H1 (cell line): ENCODE measurements at regions not wholly inside any gene's neighbourhood (a gene's known extent, or its start where the extent isn't known, plus 50 kb on each side); places are given as distances from the start of the nearest gene placed in this dataset.

Experiments
- CTCF ChIA-PET: fragments of 300-600 bp; sonication (Branson Sonifier 250); formaldehyde crosslinking; loops from one replicate; lab custom pipeline; 2021; ENCODE audit not compliant: partially characterized antibody; lab: Charles Lee
- POLR2A ChIA-PET: fragments of 300-600 bp; sonication (Branson Sonifier 250); formaldehyde crosslinking; loops from one replicate; lab custom pipeline; 2021; ENCODE audit warnings: inconsistent platforms; ENCODE audit not compliant: partially characterized antibody; lab: Charles Lee
- DNase-seq, 2 experiments: peaks; one replicate each; pipeline versions ENCODE4 v3.0.0 to v3.0.0-alpha.2; 2010 to 2022; ENCODE audit warnings: low spot score in 2 of 2, low read depth in 1 of 2, mixed read lengths in 1 of 2
- FAIRE-seq: peaks from 2 replicates; lab custom pipeline; 2011; peaks lifted over from hg19 to GRCh38; lab: Jason Lieb, UNC
- H2AFZ ChIP-seq: 2 replicates; pipeline ENCODE4 v1.8.1; 2012; ENCODE audit warnings: low read length, inconsistent platforms
- H2AK5ac ChIP-seq: 2 replicates; pipeline ENCODE4 v1.6.1; 2013; ENCODE audit warnings: low read depth, low read length
- H2BK120ac ChIP-seq: replicated peaks from 2 replicates; pipeline ENCODE3; 2013; ENCODE audit warnings: low read depth, low read length, inconsistent platforms
- H2BK12ac ChIP-seq: 2 replicates; pipeline ENCODE4 v1.6.1; 2013; ENCODE audit warnings: low read depth, low read length
- H2BK15ac ChIP-seq: 2 replicates; pipeline ENCODE4 v1.6.1; 2013; ENCODE audit warnings: low read length
- H2BK20ac ChIP-seq: 2 replicates; pipeline ENCODE4 v1.6.1; 2013; ENCODE audit warnings: low read length
- H2BK5ac ChIP-seq: 2 replicates; pipeline ENCODE4 v1.6.1; 2013; ENCODE audit warnings: low read depth, low read length
- H3K14ac ChIP-seq: 2 replicates; pipeline ENCODE4 v1.6.1; 2013; ENCODE audit warnings: inconsistent platforms; ENCODE audit not compliant: insufficient read length
- H3K18ac ChIP-seq: 2 replicates; pipeline ENCODE4 v1.6.1; 2013; ENCODE audit warnings: low read length; ENCODE audit errors: extremely low read depth
- H3K23ac ChIP-seq: 2 replicates; pipeline ENCODE4 v1.6.1; 2013; ENCODE audit warnings: inconsistent platforms; ENCODE audit not compliant: insufficient read length
- H3K23me2 ChIP-seq: 2 replicates; pipeline ENCODE4 v1.6.1; 2013; ENCODE audit warnings: low read depth, low read length
- H3K27ac ChIP-seq: 2 replicates; pipeline ENCODE4 v1.6.1; 2011; ENCODE audit warnings: low read depth, low read length, inconsistent platforms
- H3K27me3 ChIP-seq, 4 experiments: replicated peaks in 1 of 4; 1 replicate in 1 of 4; 2 replicates in 3 of 4; pipeline versions ENCODE4 v1.6.1 to v1.8.1; 2011 to 2013; ENCODE audit warnings: low read length in 3 of 4, mild to moderate bottlenecking in 3 of 4, inconsistent platforms in 2 of 4, mixed read lengths in 2 of 4, moderate library complexity in 1 of 4; ENCODE audit not compliant: control insufficient read depth in 3 of 4, insufficient read depth in 3 of 4; ENCODE audit errors: extremely low read depth in 1 of 4
- H3K36me3 ChIP-seq, 4 experiments: 2 replicates each; pipeline versions ENCODE4 v1.6.1 to v1.8.1; 2011 to 2013; ENCODE audit warnings: mild to moderate bottlenecking in 4 of 4, low read length in 3 of 4, moderate library complexity in 2 of 4, control low read depth in 1 of 4, inconsistent platforms in 1 of 4; ENCODE audit not compliant: insufficient read depth in 4 of 4, control insufficient read depth in 2 of 4
- H3K4ac ChIP-seq: replicated peaks from 2 replicates; pipeline ENCODE3; 2013; ENCODE audit warnings: low read length, low read depth, mixed read lengths, inconsistent platforms; ENCODE audit not compliant: insufficient read length
- H3K4me1 ChIP-seq, 4 experiments: replicated peaks in 1 of 4; 1 replicate in 1 of 4; 2 replicates in 3 of 4; pipeline versions ENCODE4 v1.6.1 to v1.8.1; 2011 to 2013; ENCODE audit warnings: low read length in 3 of 4, inconsistent platforms in 2 of 4, mixed read lengths in 1 of 4; ENCODE audit not compliant: insufficient read depth in 4 of 4, control insufficient read depth in 3 of 4
- H3K4me2 ChIP-seq, 2 experiments: 2 replicates each; pipeline versions ENCODE4 v1.6.1 to v1.8.1; 2011 to 2013; ENCODE audit warnings: low read depth in 2 of 2, low read length in 2 of 2, control low read depth in 1 of 2, inconsistent platforms in 1 of 2, mild to moderate bottlenecking in 1 of 2; ENCODE audit not compliant: insufficient read depth in 1 of 2
- H3K4me3 ChIP-seq, 4 experiments: fragments of 200-600, 300-600 bp in 1 of 4; sonication (generic), shearing (Covaris generic), sonication (Bioruptor Twin) in 1 of 4; 2 replicates each; pipeline versions ENCODE4 v1.5.1 to v1.8.1; 2011 to 2016; ENCODE audit warnings: low read length in 4 of 4, low read depth in 3 of 4, control low read depth in 2 of 4, inconsistent platforms in 2 of 4, mild to moderate bottlenecking in 2 of 4, mixed read lengths in 1 of 4, moderate library complexity in 1 of 4; ENCODE audit not compliant: insufficient read depth in 2 of 4; ENCODE audit errors: extremely low read depth in 1 of 4
- H3K56ac ChIP-seq: replicated peaks from 2 replicates; pipeline ENCODE3; 2013; ENCODE audit warnings: low read depth, mild to moderate bottlenecking, mixed read lengths, low read length, inconsistent platforms; ENCODE audit not compliant: insufficient read length
- H3K79me1 ChIP-seq: 2 replicates; pipeline ENCODE4 v1.6.1; 2013; ENCODE audit warnings: low read depth, low read length, control low read depth
- H3K79me2 ChIP-seq, 2 experiments: 2 replicates each; pipeline versions ENCODE4 v1.6.1 to v1.8.1; 2012 to 2013; ENCODE audit warnings: low read length in 2 of 2, mild to moderate bottlenecking in 2 of 2, inconsistent platforms in 1 of 2; ENCODE audit not compliant: insufficient read depth in 2 of 2, control insufficient read depth in 1 of 2
- H3K9ac ChIP-seq, 4 experiments: replicated peaks in 1 of 4; 1 replicate in 1 of 4; 2 replicates in 3 of 4; pipeline versions ENCODE4 v1.6.1 to v1.8.1; 2011 to 2013; ENCODE audit warnings: low read depth in 3 of 4, low read length in 3 of 4, control low read depth in 2 of 4, mild to moderate bottlenecking in 2 of 4, moderate library complexity in 2 of 4, inconsistent platforms in 1 of 4; ENCODE audit errors: extremely low read depth in 1 of 4
- H3K9me3 ChIP-seq, 2 experiments: 2 replicates each; pipeline versions ENCODE4 v1.6.1 to v1.8.1; 2012 to 2013; ENCODE audit warnings: mild to moderate bottlenecking in 2 of 2, moderate library complexity in 2 of 2, control low read depth in 1 of 2, inconsistent platforms in 1 of 2, low read depth in 1 of 2, low read length in 1 of 2, mixed read lengths in 1 of 2; ENCODE audit not compliant: insufficient read depth in 2 of 2
- H4K20me1 ChIP-seq, 2 experiments: replicated peaks in 1 of 2; 2 replicates each; pipeline versions ENCODE3 to v1.8.1; 2011 to 2013; ENCODE audit warnings: inconsistent platforms in 2 of 2, low read length in 2 of 2, mild to moderate bottlenecking in 1 of 2; ENCODE audit not compliant: insufficient read depth in 2 of 2, control insufficient read depth in 1 of 2
- H4K5ac ChIP-seq: 2 replicates; pipeline ENCODE4 v1.6.1; 2013; ENCODE audit warnings: low read length, low read depth, mixed read lengths, inconsistent platforms; ENCODE audit not compliant: insufficient read length
- H4K8ac ChIP-seq: 2 replicates; pipeline ENCODE4 v1.8.0; 2013; ENCODE audit warnings: mild to moderate bottlenecking, moderate library complexity, low read length, inconsistent platforms; ENCODE audit not compliant: insufficient read depth; ENCODE audit errors: extremely low read depth
- H4K91ac ChIP-seq: replicated peaks from 2 replicates; pipeline ENCODE3; 2013; ENCODE audit warnings: low read length, mixed read lengths, inconsistent platforms; ENCODE audit not compliant: insufficient read length
- KDM1A ChIP-seq: fragments of 200-600, 300-600 bp; sonication (generic); IDR thresholded peaks from 2 replicates; pipeline ENCODE4 v1.7.1; 2016; ENCODE audit warnings: mild to moderate bottlenecking, low read length, borderline replicate concordance
- SP1 ChIP-seq: IDR thresholded peaks from 2 replicates; pipeline ENCODE4 v1.6.1; 2011; ENCODE audit warnings: low read depth, low read length
- WGBS, 2 experiments: shearing (Covaris generic) in 1 of 2; methylation state at CpG; one replicate each; pipeline versions ENCODE4 v1.1.6 to v1.1.7; 2013 to 2015; ENCODE audit warnings: low lambda C conversion rate in 2 of 2, mixed read lengths in 2 of 2, inconsistent platforms in 1 of 2, low coverage in 1 of 2, missing lambda C conversion rate in 1 of 2; ENCODE audit not compliant: insufficient replicate concordance in 2 of 2, insufficient coverage in 1 of 2, insufficient read length in 1 of 2; ENCODE audit errors: extremely low coverage in 1 of 2, missing lambda C conversion rate in 1 of 2; 5-methylcytosine and 5-hydroxymethylcytosine counted together
- TF ChIP-seq, protein P1 (sequence below): IDR thresholded peaks from 2 replicates; pipeline ENCODE4 v1.6.1; 2012; ENCODE audit warnings: low read length, inconsistent platforms

- Histone ChIP-seq H3K36me3 (no peaks in the 10 kb centered on the region), H3K18ac (no peak overlapping the region; the same call in 1 of the 2 replicates), H3K79me2 (no peaks in the 10 kb centered on the region), H3K4me2 (no peak overlapping the region), H2AK5ac (no peak overlapping the region), H3K27me3 (no peaks in the 10 kb centered on the region), H2AFZ (no peak overlapping the region), H3K79me1 (no peaks in the 10 kb centered on the region), H2BK12ac (no peak overlapping the region), H4K20me1 (peaks cover 0 to 3% of the 10 kb centered on the region in 2 experiments), H3K23ac (no peak overlapping the region), H3K4me1 (peaks cover 0 to 11% (median 7%) of the 10 kb centered on the region in 4 experiments; a peak in 6 of 7 replicates), H3K9ac (no peak overlapping the region), H4K5ac (no peak overlapping the region), H2BK5ac (no peak overlapping the region), H3K27ac (no peak overlapping the region), H4K8ac (no peak overlapping the region), H3K14ac (no peak overlapping the region), H4K91ac (no peak overlapping the region), H3K56ac (no peak overlapping the region), H3K9me3 (no peaks in the 10 kb centered on the region), H3K23me2 (no peaks in the 10 kb centered on the region), H2BK20ac (no peak overlapping the region), H2BK120ac (no peak overlapping the region), H3K4me3 (no peak overlapping the region), H2BK15ac (no peak overlapping the region), H3K4ac (no peak overlapping the region)
- no peak for FAIRE-seq
- DNase-seq, result no peak
- ChIA-PET CTCF (interaction anchor here (0.6 to 1.8 kb wide), 5 partner anchors 9 to 498 kb away, joined by 3 to 6 read pairs (median 3); no protein-coding TSS in a partner anchor), POLR2A (interaction anchor here (0.9 kb wide), 1 partner anchor 477 kb away, joined by 3 read pairs; no protein-coding TSS in a partner anchor)
- WGBS, 2 experiments, result 88% methylated on average over 11 of the region's 19 CpGs; no CpG with 5 or more reads in 1 of the 2 experiments
- no peak for TF ChIP-seq SP1
- no peak for TF ChIP-seq KDM1A
- TF ChIP-seq, protein P1, sequence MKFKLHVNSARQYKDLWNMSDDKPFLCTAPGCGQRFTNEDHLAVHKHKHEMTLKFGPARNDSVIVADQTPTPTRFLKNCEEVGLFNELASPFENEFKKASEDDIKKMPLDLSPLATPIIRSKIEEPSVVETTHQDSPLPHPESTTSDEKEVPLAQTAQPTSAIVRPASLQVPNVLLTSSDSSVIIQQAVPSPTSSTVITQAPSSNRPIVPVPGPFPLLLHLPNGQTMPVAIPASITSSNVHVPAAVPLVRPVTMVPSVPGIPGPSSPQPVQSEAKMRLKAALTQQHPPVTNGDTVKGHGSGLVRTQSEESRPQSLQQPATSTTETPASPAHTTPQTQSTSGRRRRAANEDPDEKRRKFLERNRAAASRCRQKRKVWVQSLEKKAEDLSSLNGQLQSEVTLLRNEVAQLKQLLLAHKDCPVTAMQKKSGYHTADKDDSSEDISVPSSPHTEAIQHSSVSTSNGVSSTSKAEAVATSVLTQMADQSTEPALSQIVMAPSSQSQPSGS, result no peak
Observed at GRCh38 chr22:49116486-49117120, 711.1 kb downstream of the BRD1 start.
